ENCODE measurements at regions not wholly inside any gene's neighbourhood (a gene's known extent, or its start where the extent isn't known, plus 50 kb on each side); places are given as distances from the start of the nearest gene placed in this dataset.

DNA sequence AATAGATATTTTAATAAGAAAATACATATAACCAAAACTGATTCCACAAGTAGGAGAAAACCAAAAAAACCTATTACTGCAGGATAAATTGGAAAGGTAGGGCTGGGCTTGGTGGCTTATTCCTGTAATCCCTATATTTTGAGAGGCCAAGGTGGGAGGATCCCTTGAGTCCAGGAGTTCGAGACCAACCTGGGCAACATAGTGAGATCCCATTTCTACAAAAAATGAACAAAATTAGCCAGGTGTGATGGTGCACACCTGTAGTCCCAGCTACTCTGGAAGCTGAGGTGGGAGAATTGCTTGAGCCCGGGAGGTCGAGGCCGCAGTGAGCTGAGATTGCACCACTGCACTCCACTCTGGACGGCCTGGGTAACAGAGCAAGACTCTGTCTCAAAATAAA, 189.2 kb upstream of the IER5L start:
- Histone ChIP-seq H3K4me2 (no peak overlapping the region), H4K20me1 (ENCODE audit: insufficient read depth) (no peaks in the 10 kb centered on the region), H3K79me2 (ENCODE audit: insufficient read depth) (no peaks in the 10 kb centered on the region), H2AFZ (ENCODE audit: low read depth) (no peak overlapping the region), H3K9me3 (no peaks in the 10 kb centered on the region), H3K4me1 (ENCODE audit: control insufficient read depth in 1 of 2, insufficient read depth in 2 of 2, low read depth in 1 of 2, low read length in 1 of 2) (peaks cover 0 to 4% of the 10 kb centered on the region in 2 experiments; a peak in 1 of 4 replicates), H3K27me3 (ENCODE audit: insufficient read depth) (no peaks in the 10 kb centered on the region), H3K9ac (no peak overlapping the region), H3K9me2 (no peaks in the 10 kb centered on the region), H3K36me3 (replicated peaks in 1 of 2; ENCODE audit: control insufficient read depth in 1 of 2, insufficient read depth in 2 of 2, low read length in 1 of 2) (no peaks in the 10 kb centered on the region), H3K27ac (ENCODE audit: low read depth in 2 of 2, low read length in 1 of 2) (no peak overlapping the region), H3F3A (replicated peaks; ENCODE audit: insufficient read depth) (no peaks in the 10 kb centered on the region), H3K4me3 (ENCODE audit: low read depth in 2 of 2, low read length in 1 of 2) (no peak overlapping the region)
- TF ChIP-seq GATA2 (CRISPR knock-in tag; IDR thresholded peaks at IDR 0.05) (no peak), EZH2phosphoT487 (IDR thresholded peaks at IDR 0.05; ENCODE audit: borderline replicate concordance, low read depth) (no peak), RXRA (IDR thresholded peaks at IDR 0.05; ENCODE audit: borderline replicate concordance, low read depth) (no peak), RCOR1 (IDR thresholded peaks at IDR 0.05; ENCODE audit: low read length) (no peak), EP300 (IDR thresholded peaks at IDR 0.05; ENCODE audit: borderline replicate concordance in 1 of 2, low read depth in 1 of 2, low read length in 1 of 2) (no peak), TEAD4 (IDR thresholded peaks at IDR 0.05; ENCODE audit: borderline replicate concordance, insufficient read depth) (no peak), MXI1 (IDR thresholded peaks at IDR 0.05; ENCODE audit: low read depth, low read length) (no peak), SMC3 (IDR thresholded peaks at IDR 0.05; ENCODE audit: low read depth, low read length) (no peak), YY1 (IDR thresholded peaks at IDR 0.05; ENCODE audit: low read depth) (no peak), GABPA (IDR thresholded peaks at IDR 0.05; ENCODE audit: low read depth) (no peak), NFIC (IDR thresholded peaks at IDR 0.05; ENCODE audit: borderline replicate concordance) (no peak), JUND (IDR thresholded peaks at IDR 0.05) (no peak)
- TF ChIP-seq, protein P1, sequence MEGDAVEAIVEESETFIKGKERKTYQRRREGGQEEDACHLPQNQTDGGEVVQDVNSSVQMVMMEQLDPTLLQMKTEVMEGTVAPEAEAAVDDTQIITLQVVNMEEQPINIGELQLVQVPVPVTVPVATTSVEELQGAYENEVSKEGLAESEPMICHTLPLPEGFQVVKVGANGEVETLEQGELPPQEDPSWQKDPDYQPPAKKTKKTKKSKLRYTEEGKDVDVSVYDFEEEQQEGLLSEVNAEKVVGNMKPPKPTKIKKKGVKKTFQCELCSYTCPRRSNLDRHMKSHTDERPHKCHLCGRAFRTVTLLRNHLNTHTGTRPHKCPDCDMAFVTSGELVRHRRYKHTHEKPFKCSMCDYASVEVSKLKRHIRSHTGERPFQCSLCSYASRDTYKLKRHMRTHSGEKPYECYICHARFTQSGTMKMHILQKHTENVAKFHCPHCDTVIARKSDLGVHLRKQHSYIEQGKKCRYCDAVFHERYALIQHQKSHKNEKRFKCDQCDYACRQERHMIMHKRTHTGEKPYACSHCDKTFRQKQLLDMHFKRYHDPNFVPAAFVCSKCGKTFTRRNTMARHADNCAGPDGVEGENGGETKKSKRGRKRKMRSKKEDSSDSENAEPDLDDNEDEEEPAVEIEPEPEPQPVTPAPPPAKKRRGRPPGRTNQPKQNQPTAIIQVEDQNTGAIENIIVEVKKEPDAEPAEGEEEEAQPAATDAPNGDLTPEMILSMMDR (IDR thresholded peaks at IDR 0.05) = no peak
- 89% methylated on average over 5 of the region's 5 CpGs for WGBS (ENCODE audit: low lambda C conversion rate)
- ChIA-PET CTCF (interaction anchor here (1.3 kb wide), 1 partner anchor 9 kb away, joined by 4 read pairs; no protein-coding TSS in a partner anchor), POLR2A (no interaction called here)
- no peak for DNase-seq

DNA sequence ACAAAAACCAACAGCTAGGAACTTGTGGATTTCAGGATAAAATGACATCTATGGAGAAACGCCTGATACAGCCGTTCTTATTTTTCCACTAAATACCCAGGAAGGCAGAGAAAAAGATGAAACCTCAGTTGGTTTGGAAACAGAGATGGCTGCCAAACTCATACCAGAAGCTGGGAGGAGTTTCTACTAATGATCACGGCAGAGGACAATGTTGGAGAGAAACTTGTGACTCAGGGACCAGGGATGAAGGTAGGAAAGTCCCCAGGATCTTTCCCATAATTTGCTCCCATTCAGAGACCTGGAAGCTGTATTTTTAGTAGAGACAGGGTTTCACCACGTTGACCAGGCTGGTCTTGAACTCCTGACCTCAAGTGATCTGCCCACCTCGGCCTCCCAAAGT, 187.1 kb upstream of the IER5L start:
- Histone ChIP-seq H3K9ac (no peak overlapping the region), H3K27ac (ENCODE audit: low read depth in 2 of 2, low read length in 1 of 2) (no peak overlapping the region), H3K4me1 (ENCODE audit: control insufficient read depth in 1 of 2, insufficient read depth in 2 of 2, low read depth in 1 of 2, low read length in 1 of 2) (peaks cover 0 to 7% of the 10 kb centered on the region in 2 experiments; a peak in 1 of 4 replicates), H3K9me2 (no peaks in the 10 kb centered on the region), H3K4me3 (ENCODE audit: low read depth in 2 of 2, low read length in 1 of 2) (no peak overlapping the region), H3K36me3 (replicated peaks in 1 of 2; ENCODE audit: control insufficient read depth in 1 of 2, insufficient read depth in 2 of 2, low read length in 1 of 2) (no peaks in the 10 kb centered on the region), H3K4me2 (no peak overlapping the region), H2AFZ (ENCODE audit: low read depth) (no peak overlapping the region), H3K27me3 (ENCODE audit: insufficient read depth) (no peaks in the 10 kb centered on the region), H3K79me2 (ENCODE audit: insufficient read depth) (no peaks in the 10 kb centered on the region), H4K20me1 (ENCODE audit: insufficient read depth) (no peaks in the 10 kb centered on the region), H3K9me3 (no peaks in the 10 kb centered on the region), H3F3A (replicated peaks; ENCODE audit: insufficient read depth) (no peaks in the 10 kb centered on the region)
- DNase-seq = no peak
- ChIA-PET POLR2A (no interaction called here), CTCF (no interaction called here)
- TF ChIP-seq EZH2phosphoT487 (IDR thresholded peaks at IDR 0.05; ENCODE audit: borderline replicate concordance, low read depth) (no peak), FOXJ3 (CRISPR knock-in tag; IDR thresholded peaks at IDR 0.05) (no peak)
- 71% methylated on average over 4 of the region's 5 CpGs for WGBS (ENCODE audit: low lambda C conversion rate)
